ENCODE measurements at regions not wholly inside any gene's neighbourhood (a gene's known extent, or its start where the extent isn't known, plus 50 kb on each side); places are given as distances from the start of the nearest gene placed in this dataset.

- no peak for ATAC-seq
- Mint-ChIP-seq H3K4me1 (ENCODE audit: low read depth) (no peaks in the 10 kb centered on the region), H3K9me3 (no peaks in the 10 kb centered on the region), H3K27me3 (ENCODE audit: low read depth) (peaks cover 10% of the 10 kb centered on the region), H3K36me3 (ENCODE audit: insufficient read depth) (no peaks in the 10 kb centered on the region), H3K4me3 (no peak overlapping the region)
- no peak for DNase-seq
These were observed 103.7 kb upstream of the TMEM72 start for GRCh38 chr10:44807451-44807850.

- no peak overlapping the region for H3K4me3 Mint-ChIP-seq
- DNase-seq (no peak), ATAC-seq (no peak)
- no peaks in the 10 kb centered on the region for H3K4me1 Mint-ChIP-seq (ENCODE audit: low read depth)
- peaks cover 8% of the 10 kb centered on the region for H3K27me3 Mint-ChIP-seq (ENCODE audit: low read depth)
- no peaks in the 10 kb centered on the region for H3K9me3 Mint-ChIP-seq
- H3K36me3 Mint-ChIP-seq (ENCODE audit: insufficient read depth) = no peaks in the 10 kb centered on the region
These were observed 101.5 kb upstream of the TMEM72 start for GRCh38 chr10:44809647-44810046.

GRCh38 chr10:44811072-44811471 is 100.1 kb upstream of the TMEM72 start:
- Mint-ChIP-seq H3K4me3 (no peak overlapping the region), H3K9me3 (no peaks in the 10 kb centered on the region), H3K27me3 (ENCODE audit: low read depth) (peaks cover 2% of the 10 kb centered on the region), H3K4me1 (ENCODE audit: low read depth) (no peaks in the 10 kb centered on the region), H3K36me3 (ENCODE audit: insufficient read depth) (no peaks in the 10 kb centered on the region)
- ATAC-seq = no peak
- no peak for DNase-seq

- Mint-ChIP-seq H3K36me3 (ENCODE audit: insufficient read depth) (no peaks in the 10 kb centered on the region), H3K27me3 (ENCODE audit: low read depth) (peaks cover 4% of the 10 kb centered on the region), H3K9me3 (no peaks in the 10 kb centered on the region), H3K4me1 (ENCODE audit: low read depth) (no peaks in the 10 kb centered on the region), H3K4me3 (no peak overlapping the region)
- no peak for ATAC-seq
- no peak for DNase-seq
These were observed 97.9 kb upstream of the TMEM72 start for GRCh38 chr10:44813201-44813600.

GRCh38 chr10:44814929-44815328 is 96.2 kb upstream of the TMEM72 start:
- DNase-seq = no peak
- Mint-ChIP-seq H3K36me3 (ENCODE audit: insufficient read depth) (no peaks in the 10 kb centered on the region), H3K4me1 (ENCODE audit: low read depth) (no peaks in the 10 kb centered on the region), H3K9me3 (no peaks in the 10 kb centered on the region), H3K27me3 (ENCODE audit: low read depth) (peaks cover 4% of the 10 kb centered on the region), H3K4me3 (no peak overlapping the region)
- ATAC-seq = no peak

- DNase-seq = no peak
- ATAC-seq = no peak
- H3K9me3 Mint-ChIP-seq = no peaks in the 10 kb centered on the region
- no peak overlapping the region for H3K4me3 Mint-ChIP-seq
- no peaks in the 10 kb centered on the region for H3K4me1 Mint-ChIP-seq (ENCODE audit: low read depth)
- peaks cover 6% of the 10 kb centered on the region for H3K27me3 Mint-ChIP-seq (ENCODE audit: low read depth)
- no peaks in the 10 kb centered on the region for H3K36me3 Mint-ChIP-seq (ENCODE audit: insufficient read depth)
These were observed 93.0 kb upstream of the TMEM72 start for GRCh38 chr10:44818041-44818649.

GRCh38 chr10:44818701-44819127 is 92.4 kb upstream of the TMEM72 start:
- Mint-ChIP-seq H3K27me3 (ENCODE audit: low read depth) (peaks cover 6% of the 10 kb centered on the region), H3K36me3 (ENCODE audit: insufficient read depth) (no peaks in the 10 kb centered on the region), H3K4me3 (no peak overlapping the region), H3K4me1 (ENCODE audit: low read depth) (no peaks in the 10 kb centered on the region), H3K9me3 (no peaks in the 10 kb centered on the region)
- no peak for DNase-seq
- ATAC-seq = no peak

GRCh38 chr10:44820094-44820493 is 91.0 kb upstream of the TMEM72 start:
- ATAC-seq = no peak

GRCh38 chr10:44821290-44821689 is 89.8 kb upstream of the TMEM72 start:
- DNase-seq = no peak
- Mint-ChIP-seq H3K9me3 (no peaks in the 10 kb centered on the region), H3K4me3 (no peak overlapping the region), H3K36me3 (ENCODE audit: insufficient read depth) (no peaks in the 10 kb centered on the region), H3K27me3 (ENCODE audit: low read depth) (peaks cover 4% of the 10 kb centered on the region), H3K4me1 (ENCODE audit: low read depth) (no peaks in the 10 kb centered on the region)
- ATAC-seq = no peak

More at GRCh38 chr10:44820094-44820493, 91.0 kb upstream of the TMEM72 start:
- H3K36me3 Mint-ChIP-seq (ENCODE audit: insufficient read depth) = no peaks in the 10 kb centered on the region
- no peak overlapping the region for H3K4me3 Mint-ChIP-seq
- DNase-seq = no peak
- peaks cover 4% of the 10 kb centered on the region for H3K27me3 Mint-ChIP-seq (ENCODE audit: low read depth)
- no peaks in the 10 kb centered on the region for H3K4me1 Mint-ChIP-seq (ENCODE audit: low read depth)
- no peaks in the 10 kb centered on the region for H3K9me3 Mint-ChIP-seq

- DNase-seq (no peak), ATAC-seq (no peak)
- Mint-ChIP-seq H3K4me3 (no peak overlapping the region), H3K9me3 (no peaks in the 10 kb centered on the region), H3K4me1 (ENCODE audit: low read depth) (no peaks in the 10 kb centered on the region), H3K27me3 (ENCODE audit: low read depth) (peaks cover 2% of the 10 kb centered on the region), H3K36me3 (ENCODE audit: insufficient read depth) (no peaks in the 10 kb centered on the region)
These were observed 88.8 kb upstream of the TMEM72 start for GRCh38 chr10:44822349-44822748.

- ATAC-seq (no peak), DNase-seq (no peak)
- no peaks in the 10 kb centered on the region for H3K36me3 Mint-ChIP-seq (ENCODE audit: insufficient read depth)
- H3K4me1 Mint-ChIP-seq (ENCODE audit: low read depth) = no peaks in the 10 kb centered on the region
- H3K9me3 Mint-ChIP-seq = no peaks in the 10 kb centered on the region
- peaks cover 2% of the 10 kb centered on the region for H3K27me3 Mint-ChIP-seq (ENCODE audit: low read depth)
- no peak overlapping the region for H3K4me3 Mint-ChIP-seq
These were observed 88.2 kb upstream of the TMEM72 start for GRCh38 chr10:44822966-44823365.

- Mint-ChIP-seq H3K4me1 (ENCODE audit: low read depth) (no peaks in the 10 kb centered on the region), H3K4me3 (no peak overlapping the region), H3K36me3 (ENCODE audit: insufficient read depth) (no peaks in the 10 kb centered on the region), H3K9me3 (no peaks in the 10 kb centered on the region), H3K27me3 (ENCODE audit: low read depth) (peaks cover 2% of the 10 kb centered on the region)
- DNase-seq = no peak
- ATAC-seq = no peak
These were observed 86.5 kb upstream of the TMEM72 start for GRCh38 chr10:44824607-44825006.

GRCh38 chr10:44827431-44828006 is 83.6 kb upstream of the TMEM72 start:
- no peaks in the 10 kb centered on the region for H3K9me3 Mint-ChIP-seq
- no peak overlapping the region for H3K4me3 Mint-ChIP-seq
- DNase-seq (no peak), ATAC-seq (no peak)
- no peaks in the 10 kb centered on the region for H3K27me3 Mint-ChIP-seq (ENCODE audit: low read depth)
- H3K36me3 Mint-ChIP-seq (ENCODE audit: insufficient read depth) = no peaks in the 10 kb centered on the region
- H3K4me1 Mint-ChIP-seq (ENCODE audit: low read depth) = no peaks in the 10 kb centered on the region

GRCh38 chr10:44828508-44829142 is 82.5 kb upstream of the TMEM72 start:
- Mint-ChIP-seq H3K4me1 (ENCODE audit: low read depth) (no peaks in the 10 kb centered on the region), H3K4me3 (no peak overlapping the region), H3K36me3 (ENCODE audit: insufficient read depth) (no peaks in the 10 kb centered on the region), H3K9me3 (no peaks in the 10 kb centered on the region), H3K27me3 (ENCODE audit: low read depth) (no peaks in the 10 kb centered on the region)
- DNase-seq = no peak
- no peak for ATAC-seq

GRCh38 chr10:44829426-44829825 is 81.7 kb upstream of the TMEM72 start:
- DNase-seq (no peak), ATAC-seq (no peak)
- no peaks in the 10 kb centered on the region for H3K4me1 Mint-ChIP-seq (ENCODE audit: low read depth)
- no peaks in the 10 kb centered on the region for H3K27me3 Mint-ChIP-seq (ENCODE audit: low read depth)
- H3K9me3 Mint-ChIP-seq = no peaks in the 10 kb centered on the region
- H3K36me3 Mint-ChIP-seq (ENCODE audit: insufficient read depth) = no peaks in the 10 kb centered on the region
- no peak overlapping the region for H3K4me3 Mint-ChIP-seq

All from activated T-cell treated with anti-CD3 and anti-CD28 coated beads, Interleukin-2, amount 50 U/mL, for 4 hours (primary cell).